Right lobe of liver (tissue), 4 donors: ENCODE measurements at regions not wholly inside any gene's neighbourhood (a gene's known extent, or its start where the extent isn't known, plus 50 kb on each side); places are given as distances from the start of the nearest gene placed in this dataset.

ENCODE experiments used
- CTCF ChIP-seq, 4 donors: fragments of 200-600 bp in 3 of 4; fragments of 450-650 bp in 1 of 4; IDR thresholded peaks; one replicate each; pipeline versions ENCODE4 v1.5.1 to v1.8.0; 2016 to 2022; ENCODE audit warnings: antibody characterized with exemption in 4 of 4, mild to moderate bottlenecking in 2 of 4
- POLR2A ChIP-seq: fragments of 450-650 bp; IDR thresholded peaks from one replicate; pipeline ENCODE4 v1.6.1; 2017; ENCODE audit warnings: antibody characterized with exemption, mild to moderate bottlenecking
- donor health status: DM: no; HTN: no; CAD: no.
- donor health status: DM: no; HTN: no; CAD: no.
- donor health status: DM: no; HTN: yes; CAD: no.

- no peak for TF ChIP-seq CTCF (IDR thresholded peaks at IDR 0.05)
- no peak for TF ChIP-seq POLR2A
Measured at GRCh38 chr3:144287001-144287400, 315.4 kb downstream of the DIPK2A start.
